ENCODE measurements at regions not wholly inside any gene's neighbourhood (a gene's known extent, or its start where the extent isn't known, plus 50 kb on each side); places are given as distances from the start of the nearest gene placed in this dataset.

- Histone ChIP-seq H3K36me3 (ENCODE audit: insufficient read depth, low read depth, low read length) (no peaks in the 10 kb centered on the region), H3K4me3 (ENCODE audit: low read length) (no peak overlapping the region), H3K9me3 (ENCODE audit: insufficient read depth, low read depth, low read length) (no peaks in the 10 kb centered on the region), H3K27me3 (ENCODE audit: insufficient read depth, low read length) (no peaks in the 10 kb centered on the region), H3K27ac (ENCODE audit: low read length) (no peak overlapping the region), H3K4me1 (ENCODE audit: insufficient read depth, low read length) (peaks cover 5% of the 10 kb centered on the region; the same call in 1 of the 2 replicates), H3K9ac (ENCODE audit: low read depth, low read length) (no peak overlapping the region)
These were observed 119.2 kb downstream of the TM2D1 start for GRCh38 chr1:61605607-61606321.

GRCh38 chr1:61604684-61605083, 120.3 kb downstream of the TM2D1 start:
- Histone ChIP-seq H3K36me3 (ENCODE audit: insufficient read depth, low read depth, low read length) (no peaks in the 10 kb centered on the region), H3K4me3 (ENCODE audit: low read length) (no peak overlapping the region), H3K4me1 (ENCODE audit: insufficient read depth, low read length) (peaks cover 5% of the 10 kb centered on the region; the same call in 1 of the 2 replicates), H3K9ac (ENCODE audit: low read depth, low read length) (no peak overlapping the region), H3K9me3 (ENCODE audit: insufficient read depth, low read depth, low read length) (no peaks in the 10 kb centered on the region), H3K27me3 (ENCODE audit: insufficient read depth, low read length) (no peaks in the 10 kb centered on the region), H3K27ac (ENCODE audit: low read length) (no peak overlapping the region)

- no peaks in the 10 kb centered on the region for H3K36me3 ChIP-seq (ENCODE audit: insufficient read depth, low read depth, low read length)
- H3K9me3 ChIP-seq (ENCODE audit: insufficient read depth, low read depth, low read length) = no peaks in the 10 kb centered on the region
- no peak overlapping the region for H3K27ac ChIP-seq (ENCODE audit: low read length)
These were observed 120.7 kb downstream of the TM2D1 start for GRCh38 chr1:61604261-61604660.

GRCh38 chr1:61602663-61603062, 122.3 kb downstream of the TM2D1 start:
- H3K36me3 ChIP-seq (ENCODE audit: insufficient read depth, low read depth, low read length) = no peaks in the 10 kb centered on the region
- H3K27ac ChIP-seq (ENCODE audit: low read length) = no peak overlapping the region
- H3K4me3 ChIP-seq (ENCODE audit: low read length) = no peak overlapping the region
- H3K9me3 ChIP-seq (ENCODE audit: insufficient read depth, low read depth, low read length) = no peaks in the 10 kb centered on the region
- no peaks in the 10 kb centered on the region for H3K27me3 ChIP-seq (ENCODE audit: insufficient read depth, low read length)
- no peak overlapping the region for H3K9ac ChIP-seq (ENCODE audit: low read depth, low read length)
- H3K4me1 ChIP-seq (ENCODE audit: insufficient read depth, low read length) = peaks cover 5% of the 10 kb centered on the region; the same call in 1 of the 2 replicates

More at GRCh38 chr1:61604261-61604660, 120.7 kb downstream of the TM2D1 start:
- H3K27me3 ChIP-seq (ENCODE audit: insufficient read depth, low read length) = no peaks in the 10 kb centered on the region
- H3K4me1 ChIP-seq (ENCODE audit: insufficient read depth, low read length) = peaks cover 5% of the 10 kb centered on the region; the same call in 1 of the 2 replicates
- H3K9ac ChIP-seq (ENCODE audit: low read depth, low read length) = no peak overlapping the region
- H3K4me3 ChIP-seq (ENCODE audit: low read length) = no peak overlapping the region

- H3K4me3 ChIP-seq (ENCODE audit: low read length) = no peak overlapping the region
- H3K36me3 ChIP-seq (ENCODE audit: insufficient read depth, low read depth, low read length) = no peaks in the 10 kb centered on the region
- H3K4me1 ChIP-seq (ENCODE audit: insufficient read depth, low read length) = no peaks in the 10 kb centered on the region
- H3K27ac ChIP-seq (ENCODE audit: low read length) = no peak overlapping the region
- H3K27me3 ChIP-seq (ENCODE audit: insufficient read depth, low read length) = no peaks in the 10 kb centered on the region
- no peaks in the 10 kb centered on the region for H3K9me3 ChIP-seq (ENCODE audit: insufficient read depth, low read depth, low read length)
- H3K9ac ChIP-seq (ENCODE audit: low read depth, low read length) = no peak overlapping the region
These were observed 127.3 kb downstream of the TM2D1 start for GRCh38 chr1:61597601-61598000.

- Histone ChIP-seq H3K27me3 (ENCODE audit: insufficient read depth, low read length) (no peaks in the 10 kb centered on the region), H3K9ac (ENCODE audit: low read depth, low read length) (no peak overlapping the region), H3K9me3 (ENCODE audit: insufficient read depth, low read depth, low read length) (no peaks in the 10 kb centered on the region), H3K4me1 (ENCODE audit: insufficient read depth, low read length) (peaks cover 7% of the 10 kb centered on the region; the same call in 1 of the 2 replicates), H3K27ac (ENCODE audit: low read length) (no peak overlapping the region), H3K36me3 (ENCODE audit: insufficient read depth, low read depth, low read length) (no peaks in the 10 kb centered on the region), H3K4me3 (ENCODE audit: low read length) (no peak overlapping the region)
These were observed 131.6 kb downstream of the TM2D1 start for GRCh38 chr1:61593331-61593730.

GRCh38 chr1:61591351-61591750, 133.6 kb downstream of the TM2D1 start:
- H3K9ac ChIP-seq (ENCODE audit: low read depth, low read length) = no peak overlapping the region
- H3K4me3 ChIP-seq (ENCODE audit: low read length) = no peak overlapping the region
- no peaks in the 10 kb centered on the region for H3K27me3 ChIP-seq (ENCODE audit: insufficient read depth, low read length)
- H3K27ac ChIP-seq (ENCODE audit: low read length) = no peak overlapping the region
- H3K9me3 ChIP-seq (ENCODE audit: insufficient read depth, low read depth, low read length) = no peaks in the 10 kb centered on the region
- no peaks in the 10 kb centered on the region for H3K36me3 ChIP-seq (ENCODE audit: insufficient read depth, low read depth, low read length)
- H3K4me1 ChIP-seq (ENCODE audit: insufficient read depth, low read length) = peaks cover 9% of the 10 kb centered on the region; the same call in 1 of the 2 replicates

GRCh38 chr1:61588736-61589672, 135.9 kb downstream of the TM2D1 start:
- Histone ChIP-seq H3K4me3 (ENCODE audit: low read length) (peak overlapping the region; percentile 19; the same call in 1 of the 2 replicates), H3K36me3 (ENCODE audit: insufficient read depth, low read depth, low read length) (no peaks in the 10 kb centered on the region), H3K9me3 (ENCODE audit: insufficient read depth, low read depth, low read length) (no peaks in the 10 kb centered on the region), H3K4me1 (ENCODE audit: insufficient read depth, low read length) (peaks cover 9% of the 10 kb centered on the region; the same call in 1 of the 2 replicates), H3K27ac (ENCODE audit: low read length) (no peak overlapping the region), H3K9ac (ENCODE audit: low read depth, low read length) (no peak overlapping the region), H3K27me3 (ENCODE audit: insufficient read depth, low read length) (no peaks in the 10 kb centered on the region)

GRCh38 chr1:61585714-61586113, 139.2 kb downstream of the TM2D1 start:
- Histone ChIP-seq H3K27me3 (ENCODE audit: insufficient read depth, low read length) (no peaks in the 10 kb centered on the region), H3K27ac (ENCODE audit: low read length) (no peak overlapping the region), H3K9ac (ENCODE audit: low read depth, low read length) (no peak overlapping the region), H3K4me3 (ENCODE audit: low read length) (no peak overlapping the region), H3K9me3 (ENCODE audit: insufficient read depth, low read depth, low read length) (no peaks in the 10 kb centered on the region), H3K4me1 (ENCODE audit: insufficient read depth, low read length) (peaks cover 9% of the 10 kb centered on the region; the same call in 1 of the 2 replicates), H3K36me3 (ENCODE audit: insufficient read depth, low read depth, low read length) (no peaks in the 10 kb centered on the region)

GRCh38 chr1:61583703-61584102, 141.2 kb downstream of the TM2D1 start:
- Histone ChIP-seq H3K9me3 (ENCODE audit: insufficient read depth, low read depth, low read length) (peaks cover 7% of the 10 kb centered on the region; the same call in 1 of the 2 replicates), H3K4me1 (ENCODE audit: insufficient read depth, low read length) (peaks cover 5% of the 10 kb centered on the region; the same call in 1 of the 2 replicates), H3K4me3 (ENCODE audit: low read length) (no peak overlapping the region), H3K27ac (ENCODE audit: low read length) (no peak overlapping the region), H3K9ac (ENCODE audit: low read depth, low read length) (no peak overlapping the region), H3K27me3 (ENCODE audit: insufficient read depth, low read length) (no peaks in the 10 kb centered on the region), H3K36me3 (ENCODE audit: insufficient read depth, low read depth, low read length) (no peaks in the 10 kb centered on the region)

GRCh38 chr1:61581251-61581650, 143.7 kb downstream of the TM2D1 start:
- Histone ChIP-seq H3K36me3 (ENCODE audit: insufficient read depth, low read depth, low read length) (no peaks in the 10 kb centered on the region), H3K27ac (ENCODE audit: low read length) (no peak overlapping the region), H3K4me3 (ENCODE audit: low read length) (no peak overlapping the region), H3K9ac (ENCODE audit: low read depth, low read length) (no peak overlapping the region), H3K27me3 (ENCODE audit: insufficient read depth, low read length) (no peaks in the 10 kb centered on the region), H3K9me3 (ENCODE audit: insufficient read depth, low read depth, low read length) (peaks cover 9% of the 10 kb centered on the region; the same call in 1 of the 2 replicates), H3K4me1 (ENCODE audit: insufficient read depth, low read length) (no peaks in the 10 kb centered on the region)

Measured in iPS-20b (cell line).